NCI-H2227 (cell line): ENCODE measurements at regions not wholly inside any gene's neighbourhood (a gene's known extent, or its start where the extent isn't known, plus 50 kb on each side); places are given as distances from the start of the nearest gene placed in this dataset.
"Not testable (repeated sequence)": the region's sequence is repeated elsewhere in the genome, so short reads cannot be mapped to it uniquely, and the experiment has no call there.

ENCODE experiments used
- DNase-seq: peaks from one replicate; lab custom pipeline; 2025; ENCODE audit not compliant: unreplicated experiment; lab: John Stamatoyannopoulos, UW

- no peak for DNase-seq
Observed at GRCh38 chr20:1827510-1827973, 67.7 kb upstream of the SIRPA start.

- no peak for DNase-seq
Observed at GRCh38 chr20:1825938-1826445, 69.2 kb upstream of the SIRPA start.

GRCh38 chr20:1825507-1825906, 69.7 kb upstream of the SIRPA start:
- no peak for DNase-seq

GRCh38 chr20:1824834-1825233, 70.4 kb upstream of the SIRPA start:
- no peak for DNase-seq

GRCh38 chr20:1824181-1824580, 71.0 kb upstream of the SIRPA start:
- no peak for DNase-seq

- DNase-seq = no peak
Observed at GRCh38 chr20:1823450-1823844, 71.8 kb upstream of the SIRPA start.

- DNase-seq = no peak
Observed at GRCh38 chr20:1822564-1823449, 72.4 kb upstream of the SIRPA start.

- DNase-seq = no peak
Observed at GRCh38 chr20:1820138-1821079, 74.8 kb upstream of the SIRPA start.

GRCh38 chr20:1819311-1820137, 75.7 kb upstream of the SIRPA start:
- DNase-seq = no peak

- no peak for DNase-seq
Observed at GRCh38 chr20:1818895-1819294, 76.3 kb upstream of the SIRPA start.

- no peak for DNase-seq
Observed at GRCh38 chr20:1818247-1818840, 76.9 kb upstream of the SIRPA start.

- DNase-seq = no peak
Observed at GRCh38 chr20:1817577-1818211, 77.5 kb upstream of the SIRPA start.

- DNase-seq = no peak
Observed at GRCh38 chr20:1816384-1817381, 78.5 kb upstream of the SIRPA start.

- DNase-seq = no peak
Observed at GRCh38 chr20:1815502-1816085, 79.6 kb upstream of the SIRPA start.

- not testable (repeated sequence) for DNase-seq
Observed at GRCh38 chr20:1814861-1815260, 80.3 kb upstream of the SIRPA start.

- no peak for DNase-seq
Observed at GRCh38 chr20:1813674-1814635, 81.3 kb upstream of the SIRPA start.

GRCh38 chr20:1813101-1813529, 82.1 kb upstream of the SIRPA start:
- DNase-seq = no peak
